ENCODE measurements at regions not wholly inside any gene's neighbourhood (a gene's known extent, or its start where the extent isn't known, plus 50 kb on each side); places are given as distances from the start of the nearest gene placed in this dataset.

- TF ChIP-seq POLR2A (IDR thresholded peaks at IDR 0.05) (no peak), POLR2AphosphoS5 (IDR thresholded peaks at IDR 0.05) (no peak)
Measured at GRCh38 chr11:122038543-122038942, 77.5 kb downstream of the BLID start.

All from breast epithelium (tissue), 3 donors.